HEK293T (cell line): ENCODE measurements at regions not wholly inside any gene's neighbourhood (a gene's known extent, or its start where the extent isn't known, plus 50 kb on each side); places are given as distances from the start of the nearest gene placed in this dataset.

Experiments used
- ARNT ChIP-seq: fragments of 450-650 bp; IDR thresholded peaks from 2 replicates; pipeline ENCODE4 v1.6.1; 2017; ENCODE audit warnings: mild to moderate bottlenecking
- BHLHE40 ChIP-seq: fragments of 450-650 bp; IDR thresholded peaks from 2 replicates; pipeline ENCODE4 v1.6.1; 2016; ENCODE audit warnings: mild to moderate bottlenecking, moderate library complexity, borderline replicate concordance
- FOXM1 ChIP-seq: fragments of 450-650 bp; IDR thresholded peaks from 2 replicates; pipeline ENCODE4 v1.6.1; 2017; ENCODE audit warnings: mild to moderate bottlenecking, borderline replicate concordance
- HDGF ChIP-seq: fragments of 450-650 bp; IDR thresholded peaks from 2 replicates; pipeline ENCODE4 v1.6.1; 2017; ENCODE audit warnings: antibody characterized with exemption, borderline replicate concordance
- NFRKB ChIP-seq: fragments of 450-650 bp; IDR thresholded peaks from 2 replicates; pipeline ENCODE4 v1.6.1; 2016; ENCODE audit warnings: mild to moderate bottlenecking, moderate library complexity
- SP1 ChIP-seq: fragments of 450-650 bp; IDR thresholded peaks from 2 replicates; pipeline ENCODE4 v1.6.1; 2017
- SUZ12 ChIP-seq: fragments of 450-650 bp; IDR thresholded peaks from 2 replicates; pipeline ENCODE4 v1.6.1; 2016; ENCODE audit warnings: mild to moderate bottlenecking
- TARDBP ChIP-seq: fragments of 450-650 bp; IDR thresholded peaks from 2 replicates; pipeline ENCODE4 v1.6.1; 2016
- ZNF384 ChIP-seq: fragments of 450-650 bp; IDR thresholded peaks from 2 replicates; pipeline ENCODE4 v1.6.1; 2016

- no peak for TF ChIP-seq SP1
- no peak for TF ChIP-seq FOXM1
- TF ChIP-seq NFRKB = no peak
- no peak for TF ChIP-seq ZNF384
- TF ChIP-seq SUZ12 = no peak
- no peak for TF ChIP-seq TARDBP
- no peak for TF ChIP-seq ARNT
- TF ChIP-seq BHLHE40 = no peak
- no peak for TF ChIP-seq HDGF
Observed at GRCh38 chr18:57859314-57859713, 56.2 kb upstream of the ATP8B1 start.
